Endothelial cell of umbilical vein (primary cell): ENCODE measurements at regions not wholly inside any gene's neighbourhood (a gene's known extent, or its start where the extent isn't known, plus 50 kb on each side); places are given as distances from the start of the nearest gene placed in this dataset.

Experiments
- BruUV-seq: library from RNA; stranded (reverse); fragments of 400-500 nt; replicated peaks from 2 replicates; lab custom pipeline; 2021; lab: Mats Ljungman, UMichigan
- CTCF ChIA-PET: fragments of 300-600, 350-600 bp; sonication (Branson Sonifier 250); formaldehyde crosslinking; loops from one replicate; lab custom pipeline; 2021; ENCODE audit warnings: antibody characterized with exemption, inconsistent platforms; lab: Charles Lee
- POLR2A ChIA-PET: fragments of 300-600, 350-600 bp; sonication (Branson Sonifier 250); formaldehyde crosslinking; loops from one replicate; lab custom pipeline; 2021; ENCODE audit warnings: antibody characterized with exemption, inconsistent platforms; lab: Charles Lee
- DNase-seq: peaks from one replicate; pipeline ENCODE4 v3.0.0-alpha.2; 2011; ENCODE audit warnings: low read depth, low spot score
- FAIRE-seq: peaks from 2 replicates; lab custom pipeline; 2011; peaks lifted over from hg19 to GRCh38; lab: Jason Lieb, UNC
- H2AFZ ChIP-seq: 2 replicates; pipeline ENCODE4 v1.6.0; 2012; ENCODE audit warnings: low read depth, low read length, control low read depth, inconsistent platforms
- H3K27ac ChIP-seq: 2 replicates; pipeline ENCODE4 v1.5.1; 2011; ENCODE audit warnings: low read depth, mild to moderate bottlenecking, control low read depth, low read length, moderate library complexity; ENCODE audit not compliant: insufficient read depth
- H3K27me3 ChIP-seq, 2 experiments: 2 replicates each; pipeline versions ENCODE4 v1.6.0 to v1.6.1; 2011; ENCODE audit warnings: low read length in 2 of 2, mixed read lengths in 1 of 2; ENCODE audit not compliant: control insufficient read depth in 2 of 2, insufficient read depth in 2 of 2
- H3K36me3 ChIP-seq, 2 experiments: 2 replicates in 1 of 2; 3 replicates in 1 of 2; pipeline ENCODE4 v1.5.1; 2011; ENCODE audit warnings: low read length in 2 of 2, mild to moderate bottlenecking in 1 of 2, moderate library complexity in 1 of 2; ENCODE audit not compliant: control insufficient read depth in 2 of 2, insufficient read depth in 2 of 2; ENCODE audit errors: extremely low read depth in 1 of 2
- H3K4me1 ChIP-seq: 3 replicates; pipeline ENCODE4 v1.5.1; 2011; ENCODE audit warnings: mild to moderate bottlenecking, low read length; ENCODE audit not compliant: control insufficient read depth, insufficient read depth; ENCODE audit errors: extremely low read depth
- H3K4me2 ChIP-seq: 2 replicates; pipeline ENCODE4 v1.6.1; 2011; ENCODE audit warnings: low read length, control low read depth, mixed read lengths; ENCODE audit not compliant: insufficient read depth
- H3K4me3 ChIP-seq, 3 experiments: fragments of 200-600 bp in 1 of 3; sonication (generic), shearing (Covaris generic) in 1 of 3; replicated peaks in 1 of 3; 2 replicates each; pipeline ENCODE4 v1.5.1; 2011 to 2016; ENCODE audit warnings: control low read depth in 3 of 3, low read length in 3 of 3, mild to moderate bottlenecking in 2 of 3, inconsistent platforms in 1 of 3, low read depth in 1 of 3, moderate library complexity in 1 of 3; ENCODE audit not compliant: insufficient read depth in 1 of 3
- H3K79me2 ChIP-seq: 2 replicates; pipeline ENCODE4 v1.6.0; 2012; ENCODE audit warnings: low read length, inconsistent platforms; ENCODE audit not compliant: control insufficient read depth, insufficient read depth
- H3K9ac ChIP-seq: replicated peaks from 2 replicates; pipeline ENCODE3; 2011; ENCODE audit warnings: low read length, control low read depth; ENCODE audit not compliant: insufficient read depth; ENCODE audit errors: extremely low read depth
- H3K9me1 ChIP-seq: replicated peaks from 3 replicates; pipeline ENCODE4 v1.6.0; 2011; ENCODE audit warnings: mild to moderate bottlenecking, low read length; ENCODE audit not compliant: control insufficient read depth, insufficient read depth; ENCODE audit errors: extremely low read depth
- H3K9me3 ChIP-seq: replicated peaks from 2 replicates; pipeline ENCODE4 v1.5.1; 2012; ENCODE audit warnings: low read length, inconsistent platforms; ENCODE audit not compliant: control insufficient read depth, insufficient read depth
- H4K20me1 ChIP-seq: replicated peaks from 2 replicates; pipeline ENCODE3; 2011; ENCODE audit warnings: mild to moderate bottlenecking, low read length; ENCODE audit not compliant: control insufficient read depth, insufficient read depth; ENCODE audit errors: extremely low read depth
- EZH2 ChIP-seq: IDR thresholded peaks from 2 replicates; pipeline ENCODE4 v1.6.1; 2012; ENCODE audit warnings: borderline replicate concordance, low read depth, mild to moderate bottlenecking, moderate library complexity, low read length, inconsistent platforms; ENCODE audit not compliant: severe bottlenecking
- FOS ChIP-seq: IDR thresholded peaks from 2 replicates; pipeline ENCODE4 v1.6.1; 2011; ENCODE audit warnings: mild to moderate bottlenecking, low read length, moderate library complexity, borderline replicate concordance; ENCODE audit not compliant: insufficient read depth
- GATA2 ChIP-seq: IDR thresholded peaks from 2 replicates; pipeline ENCODE4 v1.7.0; 2011; ENCODE audit warnings: low read depth, mild to moderate bottlenecking, moderate library complexity, mixed read lengths, low read length; ENCODE audit not compliant: insufficient read length, insufficient read depth
- JUN ChIP-seq: IDR thresholded peaks from 2 replicates; pipeline ENCODE4 v1.6.1; 2011; ENCODE audit warnings: borderline replicate concordance, low read depth; ENCODE audit not compliant: insufficient read length, insufficient read depth
- MAX ChIP-seq: IDR thresholded peaks from 2 replicates; pipeline ENCODE4 v1.6.1; 2011; ENCODE audit not compliant: insufficient read depth, insufficient read length
- MYC ChIP-seq: IDR thresholded peaks from one replicate; pipeline ENCODE4 v1.6.1; 2011; ENCODE audit warnings: mild to moderate bottlenecking, low read depth, low read length
- POLR2A ChIP-seq: IDR thresholded peaks from 2 replicates; pipeline ENCODE4 v1.6.1; 2012; ENCODE audit warnings: low read depth, mild to moderate bottlenecking, control low read depth, low read length
- POLR2AphosphoS5 ChIP-seq: IDR thresholded peaks from 2 replicates; pipeline ENCODE4 v1.6.1; 2012; ENCODE audit warnings: low read depth, mild to moderate bottlenecking, control low read depth, low read length, moderate library complexity; ENCODE audit not compliant: insufficient read depth
- dilution Hi-C: fragments of 300-500 bp; cut with MboI; formaldehyde crosslinking; loops from one replicate; pipeline ENCODE4 v1.15.0; 2019; ENCODE audit warnings: low sequenced_read_pairs; ENCODE audit not compliant: extremely low pct_ligation_motif_present
- intact Hi-C: fragments of 100-400 bp; cut with micrococcal nuclease; formaldehyde crosslinking; loops from one replicate; pipeline ENCODE4 v1.10.0; 2022
- TF ChIP-seq, protein P1 (sequence below), 2 donors: IDR thresholded peaks; 1 replicate in 1 of 2; 2 replicates in 1 of 2; pipeline ENCODE4 v1.5.1; 2011; ENCODE audit warnings: low read length in 2 of 2, mild to moderate bottlenecking in 2 of 2, moderate library complexity in 2 of 2, control low read depth in 1 of 2, inconsistent platforms in 1 of 2, low read depth in 1 of 2; ENCODE audit not compliant: insufficient read depth in 1 of 2; ENCODE audit errors: extremely low read depth in 1 of 2

GRCh38 chr12:23376238-23376637 is 573.2 kb downstream of the SOX5 start:
- CTCF ChIA-PET = interaction anchor here (0.7 to 2.5 kb wide), 7 partner anchors 155 to 520 kb away, joined by 3 to 22 read pairs (median 5); no protein-coding TSS in a partner anchor
- Histone ChIP-seq H3K27me3 (no peaks in the 10 kb centered on the region), H3K36me3 (no peaks in the 10 kb centered on the region), H3K9me3 (no peaks in the 10 kb centered on the region), H3K4me2 (no peak overlapping the region), H3K4me3 (no peak overlapping the region), H3K9ac (no peak overlapping the region), H2AFZ (no peak overlapping the region), H4K20me1 (no peaks in the 10 kb centered on the region), H3K4me1 (no peaks in the 10 kb centered on the region), H3K79me2 (no peaks in the 10 kb centered on the region), H3K9me1 (no peaks in the 10 kb centered on the region), H3K27ac (no peak overlapping the region)
- DNase-seq (peak; percentile 12), FAIRE-seq (no peak)
- no TSS peak for BruUV-seq
- no peak for TF ChIP-seq MAX
- TF ChIP-seq, protein P1, sequence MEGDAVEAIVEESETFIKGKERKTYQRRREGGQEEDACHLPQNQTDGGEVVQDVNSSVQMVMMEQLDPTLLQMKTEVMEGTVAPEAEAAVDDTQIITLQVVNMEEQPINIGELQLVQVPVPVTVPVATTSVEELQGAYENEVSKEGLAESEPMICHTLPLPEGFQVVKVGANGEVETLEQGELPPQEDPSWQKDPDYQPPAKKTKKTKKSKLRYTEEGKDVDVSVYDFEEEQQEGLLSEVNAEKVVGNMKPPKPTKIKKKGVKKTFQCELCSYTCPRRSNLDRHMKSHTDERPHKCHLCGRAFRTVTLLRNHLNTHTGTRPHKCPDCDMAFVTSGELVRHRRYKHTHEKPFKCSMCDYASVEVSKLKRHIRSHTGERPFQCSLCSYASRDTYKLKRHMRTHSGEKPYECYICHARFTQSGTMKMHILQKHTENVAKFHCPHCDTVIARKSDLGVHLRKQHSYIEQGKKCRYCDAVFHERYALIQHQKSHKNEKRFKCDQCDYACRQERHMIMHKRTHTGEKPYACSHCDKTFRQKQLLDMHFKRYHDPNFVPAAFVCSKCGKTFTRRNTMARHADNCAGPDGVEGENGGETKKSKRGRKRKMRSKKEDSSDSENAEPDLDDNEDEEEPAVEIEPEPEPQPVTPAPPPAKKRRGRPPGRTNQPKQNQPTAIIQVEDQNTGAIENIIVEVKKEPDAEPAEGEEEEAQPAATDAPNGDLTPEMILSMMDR (IDR thresholded peaks at IDR 0.05; ENCODE audit: extremely low read depth in 1 of 2, insufficient read depth in 1 of 2, low read depth in 1 of 2, low read length in 2 of 2) = peak; percentile 4 to 16
- dilution Hi-C loops = no loop called here
- POLR2A ChIA-PET = no interaction called here
- intact Hi-C loops = no loop called here

- Histone ChIP-seq H3K9me1 (no peaks in the 10 kb centered on the region), H3K4me1 (no peaks in the 10 kb centered on the region), H4K20me1 (no peaks in the 10 kb centered on the region), H3K36me3 (no peaks in the 10 kb centered on the region), H3K27ac (no peak overlapping the region), H3K4me2 (no peak overlapping the region), H3K9ac (no peak overlapping the region), H3K9me3 (no peaks in the 10 kb centered on the region), H3K79me2 (no peaks in the 10 kb centered on the region), H3K4me3 (no peak overlapping the region), H3K27me3 (no peaks in the 10 kb centered on the region), H2AFZ (no peak overlapping the region)
- FAIRE-seq (no peak), DNase-seq (no peak)
- no TSS peak for BruUV-seq
- TF ChIP-seq JUN (no peak), MAX (no peak), GATA2 (no peak), POLR2A (no peak), EZH2 (no peak), POLR2AphosphoS5 (no peak), FOS (no peak), MYC (no peak)
- TF ChIP-seq, protein P1 (IDR thresholded peaks at IDR 0.05; ENCODE audit: extremely low read depth in 1 of 2, insufficient read depth in 1 of 2, low read depth in 1 of 2, low read length in 2 of 2) = no peak
- dilution Hi-C loops = no loop called here
- intact Hi-C loops = no loop called here
- ChIA-PET POLR2A (no interaction called here), CTCF (no interaction called here)
Observed at GRCh38 chr12:23380419-23381100, 568.9 kb downstream of the SOX5 start.
